ELR (cell line): ENCODE measurements at regions not wholly inside any gene's neighbourhood (a gene's known extent, or its start where the extent isn't known, plus 50 kb on each side); places are given as distances from the start of the nearest gene placed in this dataset.

ENCODE experiments used
- DNase-seq: peaks from one replicate; pipeline ENCODE4 v3.0.0-alpha.2; 2015; ENCODE audit warnings: low read depth

- peak; percentile 61 for DNase-seq
Measured at GRCh38 chr14:60349663-60350365, 100.8 kb downstream of the PPM1A start.

GRCh38 chr14:60350366-60350720 lies 101.3 kb downstream of the PPM1A start:
- DNase-seq = no peak

- no peak for DNase-seq
Measured at GRCh38 chr14:60353420-60353819, 104.4 kb downstream of the PPM1A start.

GRCh38 chr14:60355768-60356167 lies 106.7 kb downstream of the PPM1A start:
- DNase-seq = no peak

GRCh38 chr14:60356386-60356785 lies 107.4 kb downstream of the PPM1A start:
- no peak for DNase-seq

- no peak for DNase-seq
Measured at GRCh38 chr14:60356906-60357550, 108.0 kb downstream of the PPM1A start.

GRCh38 chr14:60357551-60358149 lies 108.6 kb downstream of the PPM1A start:
- no peak for DNase-seq

- DNase-seq = no peak
Measured at GRCh38 chr14:60363275-60363674, 114.3 kb downstream of the PPM1A start.

- DNase-seq = no peak
Measured at GRCh38 chr14:60363687-60364086, 114.7 kb downstream of the PPM1A start.

- DNase-seq = no peak
Measured at GRCh38 chr14:60381909-60382308, 104.0 kb downstream of the C14orf39 start.
